Transverse colon (tissue), 4 donors: ENCODE measurements at regions not wholly inside any gene's neighbourhood (a gene's known extent, or its start where the extent isn't known, plus 50 kb on each side); places are given as distances from the start of the nearest gene placed in this dataset.

ENCODE experiments used
- DNase-seq: peaks from one replicate; pipeline ENCODE4 v3.0.0-alpha.2; 2019
- H3K27ac ChIP-seq, 4 donors: fragments of 200-600 bp; sonication (generic); 2 replicates each; pipeline ENCODE4 v1.5.1; 2016 to 2018; ENCODE audit warnings: inconsistent platforms in 4 of 4
- H3K27me3 ChIP-seq: fragments of 200-600 bp; sonication (generic); 2 replicates; pipeline ENCODE4 v1.5.1; 2017; ENCODE audit warnings: inconsistent platforms
- H3K36me3 ChIP-seq, 4 donors: fragments of 200-600 bp; sonication (generic); 2 replicates each; pipeline ENCODE4 v1.5.1; 2017 to 2019; ENCODE audit warnings: inconsistent platforms in 4 of 4
- H3K4me1 ChIP-seq, 4 donors: fragments of 200-600 bp; sonication (generic); 2 replicates each; pipeline ENCODE4 v1.5.1; 2017 to 2020; ENCODE audit warnings: inconsistent platforms in 4 of 4
- H3K4me3 ChIP-seq, 4 donors: fragments of 200-600 bp; sonication (generic); 1 replicate in 1 of 4; 2 replicates in 3 of 4; pipeline versions ENCODE4 v1.5.1 to v1.6.1; 2017 to 2019; ENCODE audit warnings: inconsistent platforms in 4 of 4
- H3K9me3 ChIP-seq, 2 donors: fragments of 200-600 bp; sonication (generic); 2 replicates each; pipeline ENCODE4 v1.5.1; 2017 to 2019; ENCODE audit warnings: inconsistent platforms in 2 of 2
- EP300 ChIP-seq: sonication (generic); formaldehyde crosslinking; IDR thresholded peaks from one replicate; pipeline ENCODE4 v1.6.1; 2017; ENCODE audit warnings: antibody characterized with exemption, low read depth
- POLR2A ChIP-seq: fragments of 450-650 bp; IDR thresholded peaks from one replicate; pipeline ENCODE4 v1.6.1; 2016; ENCODE audit warnings: antibody characterized with exemption, mild to moderate bottlenecking, moderate library complexity
- POLR2AphosphoS5 ChIP-seq, 3 donors: sonication (generic); formaldehyde crosslinking; IDR thresholded peaks; one replicate each; pipeline ENCODE4 v1.6.1; 2016; ENCODE audit warnings: antibody characterized with exemption in 3 of 3
- WGBS, 2 donors: methylation state at CpG; one replicate each; pipeline ENCODE4 v1.1.5; 2018; ENCODE audit warnings: low coverage in 1 of 2; 5-methylcytosine and 5-hydroxymethylcytosine counted together
- in situ Hi-C, 4 donors: fragments of 200-750 bp; cut with MboI; loops; one replicate each; pipeline versions ENCODE4 v1.15.0 to v1.15.1; 2017; ENCODE audit warnings: low sequenced_read_pairs in 3 of 4, low pct_ligation_motif_present in 1 of 4, low pct_unique_long_range_greater_than_20kb in 1 of 4
- intact Hi-C: fragments of 100-400 bp; cut with DNase I; formaldehyde crosslinking; loops from one replicate; pipeline ENCODE4 v1.15.1; 2023; ENCODE audit warnings: low total_unique reads
- TF ChIP-seq, protein P1 (sequence below), 5 experiments: fragments of 200-600 bp in 3 of 5; fragments of 450-650 bp in 2 of 5; sonication (generic) in 3 of 5; IDR thresholded peaks; 1 replicate in 2 of 5; 2 replicates in 3 of 5; pipeline ENCODE4 v1.5.1; 2016 to 2017; ENCODE audit warnings: antibody characterized with exemption in 5 of 5, inconsistent platforms in 3 of 5, mild to moderate bottlenecking in 2 of 5, moderate library complexity in 1 of 5

DNA sequence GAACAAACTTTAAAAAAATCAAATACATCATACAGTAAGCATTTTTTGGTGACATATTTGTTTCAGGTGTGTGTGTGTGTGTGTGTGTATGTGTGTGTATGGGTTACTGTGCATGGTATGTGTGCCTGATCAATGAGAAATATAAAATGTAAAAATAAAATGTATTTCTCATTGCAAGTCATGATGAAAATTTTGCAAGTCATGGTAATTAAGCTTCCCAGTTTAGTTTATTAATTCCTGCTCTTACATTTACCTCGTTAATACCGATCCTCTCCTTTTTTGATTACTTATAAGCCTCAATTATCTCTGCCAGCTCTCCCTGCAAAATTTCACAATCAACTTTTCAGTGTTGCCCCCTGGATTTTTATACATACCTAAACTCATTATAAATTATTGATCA lies 114.6 kb upstream of the ADGRL3 start:
- Histone ChIP-seq H3K36me3 (no peaks in the 10 kb centered on the region), H3K9me3 (no peaks in the 10 kb centered on the region), H3K27me3 (no peaks in the 10 kb centered on the region), H3K4me1 (no peaks in the 10 kb centered on the region), H3K4me3 (no peak overlapping the region), H3K27ac (no peak overlapping the region)
- intact Hi-C loops (no loop called here), in situ Hi-C loops (no loop called here)
- 79 to 83% methylated on average over 2 of the region's 2 CpGs for WGBS, 2 donors
- no peak for DNase-seq
- TF ChIP-seq POLR2AphosphoS5 (IDR thresholded peaks at IDR 0.05) (no peak), EP300 (no peak), POLR2A (no peak)
- TF ChIP-seq, protein P1, sequence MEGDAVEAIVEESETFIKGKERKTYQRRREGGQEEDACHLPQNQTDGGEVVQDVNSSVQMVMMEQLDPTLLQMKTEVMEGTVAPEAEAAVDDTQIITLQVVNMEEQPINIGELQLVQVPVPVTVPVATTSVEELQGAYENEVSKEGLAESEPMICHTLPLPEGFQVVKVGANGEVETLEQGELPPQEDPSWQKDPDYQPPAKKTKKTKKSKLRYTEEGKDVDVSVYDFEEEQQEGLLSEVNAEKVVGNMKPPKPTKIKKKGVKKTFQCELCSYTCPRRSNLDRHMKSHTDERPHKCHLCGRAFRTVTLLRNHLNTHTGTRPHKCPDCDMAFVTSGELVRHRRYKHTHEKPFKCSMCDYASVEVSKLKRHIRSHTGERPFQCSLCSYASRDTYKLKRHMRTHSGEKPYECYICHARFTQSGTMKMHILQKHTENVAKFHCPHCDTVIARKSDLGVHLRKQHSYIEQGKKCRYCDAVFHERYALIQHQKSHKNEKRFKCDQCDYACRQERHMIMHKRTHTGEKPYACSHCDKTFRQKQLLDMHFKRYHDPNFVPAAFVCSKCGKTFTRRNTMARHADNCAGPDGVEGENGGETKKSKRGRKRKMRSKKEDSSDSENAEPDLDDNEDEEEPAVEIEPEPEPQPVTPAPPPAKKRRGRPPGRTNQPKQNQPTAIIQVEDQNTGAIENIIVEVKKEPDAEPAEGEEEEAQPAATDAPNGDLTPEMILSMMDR (IDR thresholded peaks at IDR 0.05), result no peak

DNA sequence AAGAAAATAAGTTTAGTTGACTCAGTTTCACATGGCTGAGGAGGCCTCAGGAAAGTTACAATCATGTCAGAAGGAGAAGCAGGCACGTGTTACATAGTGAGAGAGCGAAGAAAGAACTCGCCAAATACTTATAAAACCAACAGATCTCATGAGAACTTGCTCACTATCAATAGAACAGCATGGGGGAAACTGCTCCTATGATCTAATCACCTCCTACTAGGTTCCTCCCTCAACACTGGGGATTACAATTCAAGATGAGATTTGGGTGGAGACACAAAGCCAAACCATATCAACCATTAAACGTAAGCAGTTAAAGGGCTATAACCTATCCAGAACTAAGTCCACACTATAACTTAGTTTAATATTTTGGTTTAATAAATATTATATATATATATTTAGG lies 113.8 kb upstream of the ADGRL3 start:
- H3K4me3 ChIP-seq, result no peak overlapping the region
- no peaks in the 10 kb centered on the region for H3K27me3 ChIP-seq
- H3K4me1 ChIP-seq, result no peaks in the 10 kb centered on the region
- TF ChIP-seq POLR2AphosphoS5 (IDR thresholded peaks at IDR 0.05) (no peak), EP300 (no peak), POLR2A (no peak)
- TF ChIP-seq, protein P1 (IDR thresholded peaks at IDR 0.05), result no peak
- DNase-seq, result no peak
- intact Hi-C loops, result no loop called here
- WGBS, 2 donors, result 72 to 80% methylated on average over 4 of the region's 4 CpGs
- in situ Hi-C loops, result no loop called here
- no peaks in the 10 kb centered on the region for H3K36me3 ChIP-seq
- H3K9me3 ChIP-seq, result no peaks in the 10 kb centered on the region
- no peak overlapping the region for H3K27ac ChIP-seq

- TF ChIP-seq, protein P1 (IDR thresholded peaks at IDR 0.05), result no peak
- TF ChIP-seq EP300 (no peak), POLR2A (no peak), POLR2AphosphoS5 (IDR thresholded peaks at IDR 0.05) (no peak)
Measured at GRCh38 chr4:61086979-61087378, 113.1 kb upstream of the ADGRL3 start.

DNA sequence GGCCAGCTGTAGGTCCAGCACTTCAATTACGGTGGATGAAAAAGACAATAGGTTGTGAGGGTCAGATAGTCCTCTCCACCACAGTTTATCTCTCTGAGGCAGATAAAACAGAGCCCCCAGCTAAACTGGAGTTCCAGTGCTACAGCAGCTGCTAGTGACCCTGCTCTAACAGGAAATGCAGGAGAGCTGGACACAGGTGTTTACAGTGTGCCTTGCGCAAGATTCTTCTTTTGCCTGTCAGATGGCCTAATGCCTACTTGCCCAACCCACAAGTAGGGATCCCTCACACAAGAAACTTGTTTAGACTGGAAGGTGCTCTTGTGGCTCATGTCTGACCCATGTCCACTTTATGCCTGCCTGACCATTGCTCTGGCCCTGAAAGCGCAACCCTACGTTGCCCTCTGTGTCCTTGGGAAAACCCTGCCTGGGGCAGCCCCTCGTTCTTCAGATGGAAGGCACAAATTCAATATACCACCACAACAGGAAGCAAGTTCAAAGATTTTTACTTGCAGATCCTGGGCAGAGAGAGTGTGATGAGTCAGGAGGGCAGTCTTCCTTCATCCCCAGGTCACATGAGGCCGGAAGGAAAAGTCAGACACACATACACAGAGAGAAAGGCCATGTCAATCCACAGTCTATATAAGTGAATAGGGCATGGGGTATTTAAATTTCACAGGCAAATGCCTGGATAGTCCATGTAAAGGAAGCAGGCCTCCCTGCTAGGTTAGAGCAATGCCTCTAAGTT lies 105.1 kb upstream of the ADGRL3 start:
- H3K9me3 ChIP-seq, result no peaks in the 10 kb centered on the region
- no peaks in the 10 kb centered on the region for H3K4me1 ChIP-seq
- no peaks in the 10 kb centered on the region for H3K27me3 ChIP-seq
- H3K4me3 ChIP-seq, result no peak overlapping the region
- WGBS, 2 donors, result 60 to 77% methylated on average over 1 to 6 of the region's 6 CpGs
- no peak for DNase-seq
- no peaks in the 10 kb centered on the region for H3K36me3 ChIP-seq
- TF ChIP-seq EP300 (no peak), POLR2A (no peak), POLR2AphosphoS5 (IDR thresholded peaks at IDR 0.05) (no peak)
- TF ChIP-seq, protein P1 (IDR thresholded peaks at IDR 0.05), result no peak
- intact Hi-C loops, result no loop called here
- no peak overlapping the region for H3K27ac ChIP-seq
- in situ Hi-C loops, result no loop called here

More at GRCh38 chr4:61086979-61087378, 113.1 kb upstream of the ADGRL3 start:
- Histone ChIP-seq H3K4me1 (no peaks in the 10 kb centered on the region), H3K9me3 (no peaks in the 10 kb centered on the region), H3K27me3 (no peaks in the 10 kb centered on the region), H3K27ac (no peak overlapping the region), H3K4me3 (no peak overlapping the region), H3K36me3 (no peaks in the 10 kb centered on the region)
- DNase-seq, result no peak
- in situ Hi-C loops (no loop called here), intact Hi-C loops (no loop called here)
- WGBS, 2 donors, result 64 to 68% methylated on average over 3 of the region's 3 CpGs
